ENCODE measurements at regions not wholly inside any gene's neighbourhood (a gene's known extent, or its start where the extent isn't known, plus 50 kb on each side); places are given as distances from the start of the nearest gene placed in this dataset.
"Not testable (repeated sequence)": the region's sequence is repeated elsewhere in the genome, so short reads cannot be mapped to it uniquely, and the experiment has no call there.

DNA sequence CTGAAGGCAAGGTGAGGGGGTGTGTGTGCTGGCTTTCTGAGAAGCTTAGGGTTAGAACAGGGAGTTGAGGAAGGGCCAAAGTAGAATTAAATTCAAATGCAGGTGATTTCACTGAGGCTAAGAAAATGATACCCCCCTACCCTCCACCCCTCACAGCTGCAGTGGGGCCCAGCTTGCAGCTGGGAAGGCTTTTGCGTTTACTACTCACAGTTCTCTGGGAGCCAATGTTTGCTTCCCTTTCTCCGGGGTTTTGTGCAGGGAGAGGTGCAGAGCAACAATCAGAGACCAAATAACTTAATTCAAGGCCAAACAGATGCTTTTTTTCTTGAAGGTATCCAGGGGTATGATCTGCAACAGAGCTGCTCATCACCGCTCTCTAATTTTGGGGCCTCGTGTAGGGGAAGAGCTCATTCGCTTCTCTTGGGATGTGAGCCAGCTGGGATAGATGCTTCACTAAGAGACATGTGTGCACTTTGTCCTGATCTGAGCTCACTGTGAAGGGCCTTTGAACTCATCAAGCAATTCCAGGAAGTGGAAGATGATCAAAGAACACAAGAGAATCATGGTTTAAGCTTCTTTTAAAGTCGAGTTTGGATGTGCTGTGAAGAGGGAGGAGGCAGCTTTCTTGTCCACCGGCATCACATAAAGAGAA, 122.7 kb upstream of the C1GALT1C1 start:
- no peak for FAIRE-seq

DNA sequence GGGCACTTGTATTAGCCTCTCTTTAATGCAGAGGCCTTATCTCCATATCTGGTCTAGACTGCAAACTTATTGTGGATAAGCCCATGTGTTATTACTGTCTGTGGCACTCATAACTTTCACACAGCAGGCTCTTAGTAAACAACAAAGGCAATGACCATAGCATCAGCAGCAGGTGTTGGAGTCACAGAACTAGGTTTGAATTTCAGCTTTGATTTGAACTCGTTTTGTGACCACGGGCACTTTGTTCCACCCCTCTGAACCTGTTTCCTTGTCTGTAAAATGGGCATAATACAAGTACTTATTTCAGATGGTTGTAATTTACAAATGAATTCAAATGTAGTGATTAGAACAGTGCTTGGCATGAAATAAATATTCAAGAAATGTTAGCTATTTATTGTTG, 121.8 kb upstream of the C1GALT1C1 start:
- FAIRE-seq, result no peak

DNA sequence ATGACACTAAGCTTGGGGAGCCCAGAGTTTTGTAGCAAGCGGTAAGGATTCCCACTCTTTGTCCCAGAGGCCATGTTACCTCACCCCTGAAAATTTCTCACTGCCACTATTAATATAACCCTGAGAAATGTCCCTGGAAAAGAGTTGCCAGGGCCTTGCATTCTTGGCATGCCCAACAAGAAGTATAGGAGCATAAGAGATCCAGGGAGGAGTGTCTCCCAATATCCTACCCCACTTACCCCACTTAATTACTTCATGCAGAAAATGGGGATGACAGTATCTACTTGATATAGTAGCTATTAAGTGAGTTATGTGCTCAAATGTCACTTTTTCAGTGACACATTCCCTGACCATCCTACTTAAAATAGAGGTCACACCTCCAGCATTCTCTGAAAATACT, 120.5 kb upstream of the C1GALT1C1 start:
- no peak for FAIRE-seq

- FAIRE-seq, result no peak
Observed at GRCh38 chrX:120749141-120749846, 119.4 kb upstream of the C1GALT1C1 start.

- FAIRE-seq, result no peak
Observed at GRCh38 chrX:120746153-120746552, 116.3 kb upstream of the C1GALT1C1 start.

GRCh38 chrX:120742946-120743665, 113.3 kb upstream of the C1GALT1C1 start:
- FAIRE-seq, result no peak

DNA sequence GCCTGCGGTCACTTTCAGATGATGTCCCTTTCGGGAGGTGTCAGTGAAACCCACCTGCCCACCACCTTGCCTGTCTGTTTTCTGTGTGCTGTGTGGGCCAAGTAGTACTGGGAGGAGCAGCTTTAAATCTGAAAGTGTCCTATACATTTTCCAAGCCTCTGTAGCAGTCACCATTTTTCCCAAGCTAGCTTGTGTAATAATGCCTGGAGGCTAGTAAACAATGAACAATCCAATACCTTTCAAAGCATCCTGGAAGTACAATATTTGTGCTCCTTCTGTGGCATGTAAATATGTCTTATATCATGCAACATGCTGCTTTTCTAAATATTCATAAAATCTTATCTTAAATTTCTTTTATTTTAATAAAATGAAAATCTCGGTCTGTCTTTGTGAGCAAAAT, 111.6 kb upstream of the C1GALT1C1 start:
- no peak for FAIRE-seq

DNA sequence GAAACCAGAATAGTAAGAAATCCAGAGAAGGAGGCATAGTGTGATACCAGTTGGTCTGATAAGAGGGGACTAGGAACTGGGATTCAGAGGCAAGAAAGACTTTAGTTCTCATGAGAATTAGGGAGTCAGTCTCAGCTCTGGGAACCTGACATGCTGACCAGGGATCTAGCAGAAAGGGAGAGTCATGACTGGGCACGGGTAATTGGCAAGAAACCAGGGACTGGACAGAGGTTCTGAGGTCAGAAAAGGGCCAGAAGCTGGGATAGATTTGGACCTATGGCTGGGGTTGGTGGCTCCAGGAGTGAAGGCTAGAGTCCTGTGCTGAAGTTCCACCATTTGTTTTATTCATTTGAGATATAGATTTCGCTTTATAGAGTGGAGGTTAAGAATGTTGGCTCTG, 110.2 kb upstream of the C1GALT1C1 start:
- FAIRE-seq, result no peak

GRCh38 chrX:120739300-120739699, 109.4 kb upstream of the C1GALT1C1 start:
- no peak for FAIRE-seq

DNA sequence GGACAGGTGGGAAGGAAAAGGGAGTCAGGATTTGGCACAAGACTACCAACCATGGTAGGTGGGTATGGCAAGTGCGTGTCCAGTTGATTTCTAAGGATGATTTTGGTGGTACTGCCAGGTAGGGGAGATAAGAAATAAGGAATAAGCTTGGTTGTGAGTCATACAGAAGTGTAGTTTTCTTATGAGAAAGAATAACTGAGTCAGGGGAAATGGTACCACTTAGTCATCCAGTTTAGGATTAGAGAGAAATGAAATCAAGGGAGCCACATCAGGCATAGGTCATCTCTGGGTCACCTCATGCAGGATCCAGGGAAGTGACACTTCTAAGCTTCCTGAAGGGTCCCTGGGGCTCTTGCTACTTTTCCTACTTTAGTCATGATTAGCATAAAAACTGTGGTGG, 107.1 kb upstream of the C1GALT1C1 start:
- no peak for FAIRE-seq

DNA sequence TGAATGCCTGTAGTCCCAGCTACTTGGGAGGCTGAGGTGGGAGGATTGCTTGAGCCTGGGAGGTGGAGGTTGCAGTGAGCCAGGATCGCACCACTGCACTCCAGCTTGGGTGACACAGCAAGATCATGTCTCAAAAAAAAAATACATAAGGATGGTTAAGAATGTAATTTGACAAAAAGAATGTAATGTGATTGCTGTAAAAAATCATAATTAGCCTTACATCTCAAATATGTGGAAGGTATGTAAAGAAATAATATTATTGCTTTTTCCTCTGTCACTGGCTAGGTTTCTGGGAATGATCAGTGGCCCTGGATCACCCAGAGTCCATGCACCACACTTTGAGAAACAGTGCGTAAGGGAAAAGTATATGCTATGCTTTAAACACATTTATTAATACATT, 106.1 kb upstream of the C1GALT1C1 start:
- no peak for FAIRE-seq

DNA sequence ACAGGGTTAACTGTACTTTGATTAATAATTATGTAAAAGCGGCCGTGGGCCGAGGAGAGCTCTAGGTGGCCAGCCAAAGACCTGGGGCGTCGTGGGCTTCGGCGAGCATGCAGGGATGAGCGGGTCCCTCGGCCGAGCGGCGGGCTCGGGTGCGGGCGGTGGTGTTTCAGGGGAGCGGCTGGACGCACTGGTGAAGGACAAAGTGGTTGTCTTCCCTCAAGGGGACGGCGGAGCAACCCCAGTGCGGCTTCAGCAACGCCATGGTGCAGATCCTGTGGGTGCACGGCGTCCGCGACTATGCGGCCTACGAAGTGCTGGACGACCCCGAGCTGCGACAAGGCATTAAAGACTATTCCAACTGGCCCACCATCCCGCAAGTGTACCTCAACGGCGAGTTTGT, 103.0 kb upstream of the C1GALT1C1 start:
- FAIRE-seq, result no peak

GRCh38 chrX:120732461-120732860, 102.6 kb upstream of the C1GALT1C1 start:
- FAIRE-seq, result no peak

GRCh38 chrX:120731386-120731785, 101.5 kb upstream of the C1GALT1C1 start:
- FAIRE-seq, result no peak

GRCh38 chrX:120729506-120730255, 99.8 kb upstream of the C1GALT1C1 start:
- not testable (repeated sequence) for FAIRE-seq

DNA sequence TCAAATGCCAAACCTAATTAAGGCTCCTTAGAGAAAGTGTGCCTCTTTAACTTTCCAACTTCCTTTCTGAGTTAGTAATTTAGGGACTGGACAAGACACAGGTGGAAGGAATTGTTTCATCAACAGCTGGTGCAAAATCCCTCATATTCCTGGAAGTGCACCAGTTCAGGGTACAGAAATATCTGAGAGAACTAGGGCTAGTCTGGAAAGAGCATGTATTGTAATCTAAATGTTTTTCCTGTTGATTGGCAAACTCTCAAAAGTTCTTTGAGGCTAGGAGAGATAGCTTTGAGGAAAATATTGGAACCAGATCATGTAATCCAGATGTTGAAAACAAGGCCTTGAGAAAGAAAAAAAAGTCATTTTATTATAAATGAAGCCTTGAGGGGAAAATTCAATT, 98.1 kb upstream of the C1GALT1C1 start:
- FAIRE-seq, result no peak

- FAIRE-seq, result no peak
Observed at GRCh38 chrX:120727452-120727851, 97.6 kb upstream of the C1GALT1C1 start.

GRCh38 chrX:120726294-120726693, 96.4 kb upstream of the C1GALT1C1 start:
- FAIRE-seq, result no peak

DNA sequence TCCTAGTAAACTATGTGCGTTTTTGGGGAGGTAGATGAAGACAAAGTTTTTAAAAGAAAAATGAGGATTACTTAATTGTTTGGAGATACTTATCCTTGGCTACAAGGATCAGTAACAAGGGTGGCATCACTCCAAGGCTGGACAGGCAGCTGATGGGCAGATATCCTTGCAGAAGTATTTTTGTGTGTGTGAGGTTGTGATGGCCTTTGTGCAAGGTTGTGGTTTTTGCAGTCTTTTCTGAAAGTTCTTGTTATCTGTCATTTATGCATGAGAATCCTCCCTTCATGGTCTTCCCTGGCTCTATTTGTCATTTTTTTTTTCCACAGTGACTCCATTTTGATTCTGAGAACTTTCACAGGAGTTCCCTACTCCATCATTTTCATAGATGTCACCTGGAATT, 96.0 kb upstream of the C1GALT1C1 start:
- no peak for FAIRE-seq

DNA sequence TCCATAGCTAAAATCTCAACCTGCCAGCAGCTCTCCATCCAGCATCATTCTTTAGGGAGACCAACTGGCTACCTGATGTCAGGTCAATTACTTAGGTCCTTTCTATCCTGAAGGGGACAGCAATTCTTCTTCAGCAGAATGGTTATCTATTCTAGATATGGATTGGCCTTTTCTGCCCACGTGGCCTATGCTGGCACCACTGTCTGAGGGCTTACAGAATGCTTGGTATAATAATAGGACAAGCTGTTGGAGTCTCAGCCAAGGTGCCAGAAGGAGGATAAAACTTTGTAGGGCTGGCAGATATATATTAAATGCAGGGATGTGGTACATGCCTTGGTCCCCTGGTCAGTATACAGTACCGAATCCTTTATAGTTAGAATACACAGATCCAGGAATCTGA, 89.8 kb upstream of the C1GALT1C1 start:
- FAIRE-seq, result no peak

DNA sequence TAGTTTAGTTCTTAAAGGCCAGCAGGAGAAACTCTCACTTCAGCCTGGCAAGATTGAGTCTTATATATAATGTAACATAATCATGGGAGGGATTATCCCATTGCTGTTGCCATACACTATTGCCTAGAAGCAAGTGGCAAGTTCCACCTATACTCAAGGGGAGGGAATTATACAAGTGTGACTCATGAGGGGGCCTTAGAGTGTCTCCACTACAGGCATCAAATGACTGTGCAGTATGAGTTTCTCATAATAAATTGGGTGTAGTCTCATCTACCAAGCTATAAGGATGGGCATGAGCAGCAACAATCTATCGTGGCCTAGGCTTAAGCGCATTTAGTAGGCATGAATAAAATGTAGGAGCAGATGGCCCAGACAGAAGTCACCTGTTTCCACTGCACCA, 89.1 kb upstream of the C1GALT1C1 start:
- FAIRE-seq, result no peak

DNA sequence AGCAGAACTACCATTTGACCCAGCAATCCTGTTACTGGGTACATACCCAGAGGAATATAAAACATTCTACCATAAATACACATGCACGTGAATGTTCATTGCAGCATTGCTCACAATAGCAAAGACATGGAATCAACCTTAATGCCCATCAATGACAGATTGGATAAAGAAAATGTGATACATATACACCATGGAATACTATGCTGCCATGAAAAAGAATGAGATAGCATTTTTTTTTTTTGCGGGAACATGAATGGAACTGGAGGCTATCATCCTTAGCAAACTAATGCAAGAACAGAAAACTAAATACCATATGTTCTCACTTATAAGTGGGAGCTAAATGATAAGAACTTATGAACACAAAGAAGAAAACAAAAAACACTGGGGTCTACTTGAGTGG, 72.5 kb upstream of the C1GALT1C1 start:
- FAIRE-seq, result not testable (repeated sequence)

DNA sequence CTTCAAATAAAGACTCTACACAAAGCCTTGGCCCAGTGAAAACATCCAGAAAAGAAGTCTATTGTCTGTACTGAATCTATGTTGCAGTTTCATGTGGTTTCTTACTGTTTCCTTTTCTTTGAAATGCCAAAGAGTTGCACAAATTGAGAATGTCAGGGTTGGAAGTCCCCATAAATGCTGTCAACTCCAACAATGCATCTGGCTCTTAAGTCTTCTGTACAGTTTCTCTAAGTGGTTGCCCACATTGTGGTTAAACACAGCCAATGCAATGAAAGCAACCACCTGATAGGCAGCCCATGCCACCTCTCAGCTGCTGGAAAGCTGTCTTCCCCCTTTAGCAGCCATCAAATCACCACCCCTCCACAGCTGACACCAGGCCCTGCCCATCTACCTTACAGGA, 67.2 kb upstream of the C1GALT1C1 start:
- FAIRE-seq, result peak; percentile 36

All from colon (tissue), 2 donors.